B cell (primary cell): ENCODE measurements at regions not wholly inside any gene's neighbourhood (a gene's known extent, or its start where the extent isn't known, plus 50 kb on each side); places are given as distances from the start of the nearest gene placed in this dataset.

Source experiments
- ATAC-seq: fragments of 200-7000 bp; cut with Tn5 transposase; one replicate; pipeline ENCODE4 v1.10.0; 2021; ENCODE audit warnings: low read depth, mild to moderate bottlenecking, moderate number of reproducible peaks, moderate library complexity
- CTCF ChIA-PET: fragments of 350-600 bp; sonication (Branson Sonifier 250); formaldehyde crosslinking; loops from one replicate; lab custom pipeline; 2021; ENCODE audit warnings: antibody characterized with exemption, inconsistent platforms; lab: Charles Lee
- POLR2A ChIA-PET: fragments of 350-600 bp; sonication (Branson Sonifier 250); formaldehyde crosslinking; loops from one replicate; lab custom pipeline; 2021; ENCODE audit warnings: antibody characterized with exemption; lab: Charles Lee
- DNase-seq: peaks from one replicate; pipeline ENCODE4 v3.0.0; 2013
- H2AFZ ChIP-seq: 2 replicates; pipeline ENCODE4 v1.6.1; 2012; ENCODE audit warnings: mild to moderate bottlenecking, low read depth, low read length; ENCODE audit not compliant: insufficient read depth, poor library complexity, severe bottlenecking
- H3K27ac ChIP-seq, 2 donors: 1 replicate in 1 of 2; 2 replicates in 1 of 2; pipeline ENCODE4 v1.5.1; 2012 to 2013; ENCODE audit warnings: low read length in 2 of 2, mild to moderate bottlenecking in 2 of 2, moderate library complexity in 1 of 2
- H3K27me3 ChIP-seq, 4 experiments: fragments of 200-600 bp in 1 of 4; sonication (generic) in 1 of 4; replicated peaks in 1 of 4; 1 replicate in 2 of 4; 2 replicates in 2 of 4; pipeline versions ENCODE4 v1.6.1 to v1.7.0; 2013 to 2016; ENCODE audit warnings: low read length in 3 of 4, mild to moderate bottlenecking in 2 of 4, mixed read lengths in 1 of 4, moderate library complexity in 1 of 4; ENCODE audit not compliant: insufficient read depth in 4 of 4, control insufficient read depth in 3 of 4; ENCODE audit errors: control extremely low read depth in 1 of 4
- H3K36me3 ChIP-seq, 2 experiments: replicated peaks in 1 of 2; 1 replicate in 1 of 2; 2 replicates in 1 of 2; pipeline versions ENCODE4 v1.6.1 to v1.7.1; 2013; ENCODE audit warnings: low read length in 1 of 2; ENCODE audit not compliant: insufficient read depth in 2 of 2, control insufficient read depth in 1 of 2; ENCODE audit errors: control extremely low read depth in 1 of 2, extremely low read depth in 1 of 2
- H3K4me1 ChIP-seq, 2 donors: fragments of 200-600 bp in 1 of 2; sonication (generic) in 1 of 2; 1 replicate in 1 of 2; 2 replicates in 1 of 2; pipeline versions ENCODE4 v1.5.1 to v1.6.1; 2013 to 2017; ENCODE audit warnings: low read length in 2 of 2; ENCODE audit not compliant: control insufficient read depth in 2 of 2, insufficient read depth in 2 of 2
- H3K4me2 ChIP-seq: replicated peaks from 2 replicates; pipeline ENCODE3; 2012; ENCODE audit warnings: mild to moderate bottlenecking, low read depth, low read length; ENCODE audit not compliant: poor library complexity, severe bottlenecking
- H3K4me3 ChIP-seq, 5 experiments: fragments of 200-600 bp in 1 of 5; sonication (generic) in 1 of 5; 1 replicate in 3 of 5; 2 replicates in 2 of 5; pipeline versions ENCODE4 v1.5.1 to v1.7.0; 2011 to 2016; ENCODE audit warnings: low read length in 4 of 5, mild to moderate bottlenecking in 4 of 5, low read depth in 2 of 5, control low read depth in 1 of 5, moderate library complexity in 1 of 5; ENCODE audit not compliant: insufficient read depth in 1 of 5; ENCODE audit errors: control extremely low read depth in 1 of 5, extremely low read depth in 1 of 5
- H3K79me2 ChIP-seq: fragments of 200-600 bp; sonication (generic); one replicate; pipeline ENCODE4 v1.6.0; 2016; ENCODE audit warnings: low read length; ENCODE audit not compliant: control insufficient read depth, insufficient read depth
- H3K9ac ChIP-seq: fragments of 200-600 bp; sonication (generic); 2 replicates; pipeline ENCODE4 v1.6.1; 2017; ENCODE audit warnings: mild to moderate bottlenecking, low read length, moderate library complexity
- H3K9me3 ChIP-seq, 3 donors: one replicate each; pipeline versions ENCODE4 v1.6.1 to v1.7.1; 2013; ENCODE audit warnings: low read length in 2 of 3; ENCODE audit not compliant: control insufficient read depth in 2 of 3, insufficient read depth in 1 of 3; ENCODE audit errors: control extremely low read depth in 1 of 3
- H4K20me1 ChIP-seq: 2 replicates; pipeline ENCODE4 v1.6.0; 2012; ENCODE audit warnings: mild to moderate bottlenecking, low read length; ENCODE audit not compliant: insufficient read depth, control insufficient read depth, poor library complexity, severe bottlenecking
- H3K27ac Mint-ChIP-seq: one replicate; pipeline ENCODE4 v1.8.0; 2021; ENCODE audit warnings: mixed read lengths
- H3K27me3 Mint-ChIP-seq: one replicate; pipeline ENCODE4 v1.8.0; 2021; ENCODE audit warnings: mixed read lengths
- H3K4me1 Mint-ChIP-seq: one replicate; pipeline ENCODE4 v1.8.0; 2021; ENCODE audit warnings: mixed read lengths
- H3K4me3 Mint-ChIP-seq: one replicate; pipeline ENCODE4 v1.8.0; 2021; ENCODE audit warnings: mixed read lengths
- H3K9me3 Mint-ChIP-seq: one replicate; pipeline ENCODE4 v1.8.0; 2022; ENCODE audit warnings: mixed read lengths; ENCODE audit not compliant: insufficient read depth
- EZH2 ChIP-seq: IDR thresholded peaks from 2 replicates; pipeline ENCODE4 v1.6.1; 2012; ENCODE audit warnings: borderline replicate concordance, low read depth, mild to moderate bottlenecking, moderate library complexity, low read length; ENCODE audit not compliant: insufficient read depth, poor library complexity, severe bottlenecking
- WGBS: methylation state at CpG from one replicate; pipeline ENCODE4 v1.1.5; 2013; ENCODE audit warnings: missing lambda C conversion rate; ENCODE audit not compliant: insufficient coverage; 5-methylcytosine and 5-hydroxymethylcytosine counted together
- intact Hi-C: fragments of 100-400 bp; cut with micrococcal nuclease; formaldehyde crosslinking; loops from one replicate; pipeline ENCODE4 v1.10.0; 2022
- TF ChIP-seq, protein P1 (sequence below): fragments of 200-600 bp; IDR thresholded peaks from one replicate; pipeline ENCODE4 v1.8.0; 2022; ENCODE audit warnings: antibody characterized with exemption, mild to moderate bottlenecking

DNA sequence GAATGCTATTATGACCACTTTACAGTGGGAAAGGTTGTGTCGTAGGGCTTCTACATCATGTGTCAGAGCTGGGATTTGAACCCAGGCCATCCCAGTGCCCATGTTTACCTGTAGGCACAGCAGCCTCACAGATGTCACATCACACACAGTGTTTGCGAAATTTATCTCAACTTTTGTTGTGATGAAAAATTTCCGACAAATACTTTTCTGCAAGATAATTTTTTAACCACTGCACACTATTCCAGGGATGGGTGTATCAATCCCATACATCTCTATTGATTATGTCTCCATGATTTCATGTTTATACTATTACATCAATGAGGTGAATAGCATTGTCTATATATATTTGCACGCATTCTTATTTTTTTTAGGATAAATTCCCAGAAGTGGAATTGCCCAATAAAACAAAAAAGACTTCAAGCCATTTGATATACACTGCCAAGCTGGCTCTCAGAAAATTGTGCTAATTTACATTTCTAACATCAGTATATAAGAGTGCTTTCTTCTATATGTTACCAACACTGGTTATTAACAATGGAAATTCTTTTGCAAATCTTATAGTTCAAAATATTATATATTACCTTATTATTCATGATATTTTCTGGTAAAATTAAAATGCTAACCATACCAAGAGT is 189.1 kb upstream of the ZNF217 start:
- DNase-seq: no peak
- H3K27ac Mint-ChIP-seq: no peak overlapping the region
- no peaks in the 10 kb centered on the region for H3K9me3 Mint-ChIP-seq
- no peak overlapping the region for H3K27ac ChIP-seq
- no peaks in the 10 kb centered on the region for H3K36me3 ChIP-seq
- no peak overlapping the region for H3K4me3 Mint-ChIP-seq
- no peaks in the 10 kb centered on the region for H3K9me3 ChIP-seq
- no peaks in the 10 kb centered on the region for H4K20me1 ChIP-seq
- H3K9ac ChIP-seq: no peak overlapping the region
- no peak overlapping the region for H3K4me3 ChIP-seq
- ChIA-PET POLR2A (interaction anchor here (0.6 kb wide), 1 partner anchor 119 kb away, joined by 3 read pairs; no protein-coding TSS in a partner anchor), CTCF (no interaction called here)
- H3K27me3 ChIP-seq: no peaks in the 10 kb centered on the region
- intact Hi-C loops: no loop called here
- H3K4me1 ChIP-seq: peaks cover 21 to 25% of the 10 kb centered on the region in 2 donors
- H3K4me2 ChIP-seq: no peak overlapping the region
- 100% methylated on average over 1 of the region's 4 CpGs for WGBS
- H3K27me3 Mint-ChIP-seq: no peaks in the 10 kb centered on the region
- TF ChIP-seq EZH2: no peak
- TF ChIP-seq, protein P1, sequence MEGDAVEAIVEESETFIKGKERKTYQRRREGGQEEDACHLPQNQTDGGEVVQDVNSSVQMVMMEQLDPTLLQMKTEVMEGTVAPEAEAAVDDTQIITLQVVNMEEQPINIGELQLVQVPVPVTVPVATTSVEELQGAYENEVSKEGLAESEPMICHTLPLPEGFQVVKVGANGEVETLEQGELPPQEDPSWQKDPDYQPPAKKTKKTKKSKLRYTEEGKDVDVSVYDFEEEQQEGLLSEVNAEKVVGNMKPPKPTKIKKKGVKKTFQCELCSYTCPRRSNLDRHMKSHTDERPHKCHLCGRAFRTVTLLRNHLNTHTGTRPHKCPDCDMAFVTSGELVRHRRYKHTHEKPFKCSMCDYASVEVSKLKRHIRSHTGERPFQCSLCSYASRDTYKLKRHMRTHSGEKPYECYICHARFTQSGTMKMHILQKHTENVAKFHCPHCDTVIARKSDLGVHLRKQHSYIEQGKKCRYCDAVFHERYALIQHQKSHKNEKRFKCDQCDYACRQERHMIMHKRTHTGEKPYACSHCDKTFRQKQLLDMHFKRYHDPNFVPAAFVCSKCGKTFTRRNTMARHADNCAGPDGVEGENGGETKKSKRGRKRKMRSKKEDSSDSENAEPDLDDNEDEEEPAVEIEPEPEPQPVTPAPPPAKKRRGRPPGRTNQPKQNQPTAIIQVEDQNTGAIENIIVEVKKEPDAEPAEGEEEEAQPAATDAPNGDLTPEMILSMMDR: no peak
- peaks cover 23% of the 10 kb centered on the region for H3K4me1 Mint-ChIP-seq
- no peak overlapping the region for H2AFZ ChIP-seq
- ATAC-seq: no peak
- H3K79me2 ChIP-seq: no peaks in the 10 kb centered on the region

DNA sequence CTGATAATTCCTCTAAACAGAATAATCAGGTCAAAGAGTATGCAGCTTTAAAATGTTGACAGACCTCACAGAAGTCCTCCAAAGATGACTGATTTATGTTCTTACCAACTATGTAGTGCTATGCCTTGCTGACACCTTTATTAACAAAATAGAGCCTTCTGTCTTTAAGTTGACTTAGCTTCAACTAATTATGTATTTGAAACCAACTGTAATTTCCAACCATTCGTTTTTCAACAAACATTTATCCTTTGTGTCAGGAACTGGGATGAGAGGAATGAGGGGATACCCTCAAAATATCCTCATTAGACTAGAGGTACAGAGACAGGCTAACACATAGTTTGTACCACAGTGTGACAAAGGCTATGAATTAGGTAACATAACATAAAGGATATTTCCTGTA is 186.2 kb upstream of the ZNF217 start:
- H3K4me3 ChIP-seq: no peak overlapping the region
- H3K36me3 ChIP-seq: no peaks in the 10 kb centered on the region
- ChIA-PET CTCF (interaction anchor here (0.6 to 1.5 kb wide), 2 partner anchors 134 to 136 kb away, joined by 3 to 5 read pairs; no protein-coding TSS in a partner anchor), POLR2A (no interaction called here)
- Mint-ChIP-seq H3K4me1 (no peaks in the 10 kb centered on the region), H3K4me3 (no peak overlapping the region), H3K27ac (no peak overlapping the region), H3K9me3 (no peaks in the 10 kb centered on the region), H3K27me3 (no peaks in the 10 kb centered on the region)
- no CpG with 5 or more reads among the region's 1 CpG for WGBS
- H3K27ac ChIP-seq: no peak overlapping the region
- H3K4me2 ChIP-seq: no peak overlapping the region
- intact Hi-C loops: no loop called here
- no peaks in the 10 kb centered on the region for H3K79me2 ChIP-seq
- no peaks in the 10 kb centered on the region for H3K4me1 ChIP-seq
- no peaks in the 10 kb centered on the region for H3K27me3 ChIP-seq
- no peaks in the 10 kb centered on the region for H4K20me1 ChIP-seq
- ATAC-seq (no peak), DNase-seq (no peak)
- no peaks in the 10 kb centered on the region for H3K9me3 ChIP-seq
- no peak overlapping the region for H2AFZ ChIP-seq
- TF ChIP-seq, protein P1: no peak
- no peak for TF ChIP-seq EZH2
- no peak overlapping the region for H3K9ac ChIP-seq
